DMS 273 (cell line): ENCODE measurements at regions not wholly inside any gene's neighbourhood (a gene's known extent, or its start where the extent isn't known, plus 50 kb on each side); places are given as distances from the start of the nearest gene placed in this dataset.

Source experiments
- DNase-seq: peaks from one replicate; lab custom pipeline; 2025; ENCODE audit not compliant: unreplicated experiment; lab: John Stamatoyannopoulos, UW

GRCh38 chr2:22850310-22850709, 534.7 kb upstream of the KLHL29 start:
- no peak for DNase-seq

GRCh38 chr2:22854588-22854987, 530.4 kb upstream of the KLHL29 start:
- no peak for DNase-seq

GRCh38 chr2:22855081-22855480, 529.9 kb upstream of the KLHL29 start:
- no peak for DNase-seq

GRCh38 chr2:22855761-22856184, 529.2 kb upstream of the KLHL29 start:
- DNase-seq, result peak; percentile 64

GRCh38 chr2:22867973-22868372, 517.0 kb upstream of the KLHL29 start:
- DNase-seq, result no peak

- no peak for DNase-seq
These were observed 506.9 kb upstream of the KLHL29 start for GRCh38 chr2:22878121-22878520.

GRCh38 chr2:22879009-22879863, 505.7 kb upstream of the KLHL29 start:
- DNase-seq, result no peak

GRCh38 chr2:22880161-22880560, 504.8 kb upstream of the KLHL29 start:
- DNase-seq, result no peak

GRCh38 chr2:22882011-22882410, 503.0 kb upstream of the KLHL29 start:
- DNase-seq, result no peak

GRCh38 chr2:22882643-22883042, 502.3 kb upstream of the KLHL29 start:
- no peak for DNase-seq

- DNase-seq, result no peak
These were observed 501.9 kb upstream of the KLHL29 start for GRCh38 chr2:22883054-22883453.

GRCh38 chr2:22885245-22885644, 499.7 kb upstream of the KLHL29 start:
- DNase-seq, result no peak

GRCh38 chr2:22887426-22887825, 497.6 kb upstream of the KLHL29 start:
- no peak for DNase-seq

- DNase-seq, result no peak
These were observed 497.1 kb upstream of the KLHL29 start for GRCh38 chr2:22887845-22888244.

GRCh38 chr2:22890132-22890531, 494.8 kb upstream of the KLHL29 start:
- DNase-seq, result peak; percentile 91

GRCh38 chr2:22893761-22894517, 491.0 kb upstream of the KLHL29 start:
- DNase-seq, result peak; percentile 62

GRCh38 chr2:22894761-22895160, 490.2 kb upstream of the KLHL29 start:
- peak; percentile 86 for DNase-seq

GRCh38 chr2:22897428-22897827, 487.6 kb upstream of the KLHL29 start:
- DNase-seq, result no peak

GRCh38 chr2:22900674-22901073, 484.3 kb upstream of the KLHL29 start:
- no peak for DNase-seq

- DNase-seq, result peak; percentile 20
These were observed 483.4 kb upstream of the KLHL29 start for GRCh38 chr2:22901471-22902179.

- peak; percentile 18 for DNase-seq
These were observed 482.8 kb upstream of the KLHL29 start for GRCh38 chr2:22902180-22902550.
